T-cell (primary cell): ENCODE measurements at regions not wholly inside any gene's neighbourhood (a gene's known extent, or its start where the extent isn't known, plus 50 kb on each side); places are given as distances from the start of the nearest gene placed in this dataset.

Experiments used
- ATAC-seq, 4 experiments: fragments of 200-7000 bp in 3 of 4; fragments of 150-1000 bp in 1 of 4; cut with Tn5 transposase; replicated peaks in 1 of 4; 1 replicate in 3 of 4; 2 replicates in 1 of 4; pipeline ENCODE4 v1.10.0; 2021; ENCODE audit warnings: moderate library complexity in 3 of 4, mild to moderate bottlenecking in 2 of 4, moderate number of reproducible peaks in 1 of 4
- CTCF ChIA-PET, 2 donors: fragments of 300-600 bp; sonication (Branson Sonifier 250); formaldehyde crosslinking; loops; one replicate each; lab custom pipeline; 2022; ENCODE audit warnings: antibody characterized with exemption in 2 of 2; lab: Charles Lee
- POLR2A ChIA-PET, 2 donors: fragments of 300-600 bp; sonication (Branson Sonifier 250); formaldehyde crosslinking; loops; one replicate each; lab custom pipeline; 2022; ENCODE audit warnings: antibody characterized with exemption in 2 of 2; lab: Charles Lee
- DNase-seq, 35 experiments: peaks; one replicate each; pipeline versions ENCODE4 v3.0.0 to v3.0.0-alpha.2; 2013 to 2023
- H3K27ac ChIP-seq: one replicate; pipeline ENCODE4 v1.5.1; 2013; ENCODE audit warnings: low read length
- H3K27me3 ChIP-seq, 2 experiments: replicated peaks in 1 of 2; 1 replicate in 1 of 2; 2 replicates in 1 of 2; pipeline versions ENCODE4 v1.6.1 to v1.7.0; 2013; ENCODE audit warnings: low read length in 1 of 2, mixed read lengths in 1 of 2; ENCODE audit not compliant: control insufficient read depth in 2 of 2, insufficient read depth in 2 of 2; ENCODE audit errors: extremely low read depth in 1 of 2
- H3K36me3 ChIP-seq, 2 donors: 1 replicate in 1 of 2; 2 replicates in 1 of 2; pipeline versions ENCODE4 v1.6.1 to v1.7.0; 2013; ENCODE audit warnings: low read length in 1 of 2; ENCODE audit not compliant: control insufficient read depth in 2 of 2, insufficient read depth in 1 of 2; ENCODE audit errors: extremely low read depth in 1 of 2
- H3K4me1 ChIP-seq, 2 experiments: 1 replicate in 1 of 2; 2 replicates in 1 of 2; pipeline versions ENCODE4 v1.6.1 to v1.7.0; 2013; ENCODE audit warnings: low read length in 2 of 2, mixed read lengths in 1 of 2; ENCODE audit not compliant: insufficient read depth in 2 of 2, control insufficient read depth in 1 of 2; ENCODE audit errors: extremely low read depth in 1 of 2
- H3K4me3 ChIP-seq, 2 donors: 1 replicate in 1 of 2; 2 replicates in 1 of 2; pipeline versions ENCODE4 v1.5.1 to v1.7.0; 2013; ENCODE audit warnings: mild to moderate bottlenecking in 2 of 2, low read length in 1 of 2, moderate library complexity in 1 of 2; ENCODE audit not compliant: control insufficient read depth in 1 of 2; ENCODE audit errors: extremely low read depth in 1 of 2
- H3K9me3 ChIP-seq: 2 replicates; pipeline ENCODE4 v1.7.0; 2013
- H3K27ac Mint-ChIP-seq, 2 donors: one replicate each; pipeline ENCODE4 v1.8.0; 2020 to 2021; ENCODE audit warnings: mild to moderate bottlenecking in 2 of 2, mixed read lengths in 2 of 2
- H3K27me3 Mint-ChIP-seq, 2 donors: one replicate each; pipeline ENCODE4 v1.8.0; 2021 to 2022; ENCODE audit warnings: mixed read lengths in 2 of 2
- H3K36me3 Mint-ChIP-seq: one replicate; pipeline ENCODE4 v1.8.0; 2021; ENCODE audit warnings: mixed read lengths
- H3K4me1 Mint-ChIP-seq, 3 donors: one replicate each; pipeline ENCODE4 v1.8.0; 2020 to 2022; ENCODE audit warnings: mixed read lengths in 3 of 3, mild to moderate bottlenecking in 1 of 3
- H3K4me3 Mint-ChIP-seq, 3 donors: one replicate each; pipeline ENCODE4 v1.8.0; 2020 to 2022; ENCODE audit warnings: mild to moderate bottlenecking in 3 of 3, mixed read lengths in 3 of 3, moderate library complexity in 3 of 3
- H3K9me3 Mint-ChIP-seq, 3 donors: one replicate each; pipeline ENCODE4 v1.8.0; 2020 to 2022; ENCODE audit warnings: mixed read lengths in 3 of 3
- WGBS: methylation state at CpG from one replicate; pipeline ENCODE4 v1.1.5; 2013; ENCODE audit warnings: missing lambda C conversion rate; ENCODE audit not compliant: insufficient coverage; 5-methylcytosine and 5-hydroxymethylcytosine counted together

DNA sequence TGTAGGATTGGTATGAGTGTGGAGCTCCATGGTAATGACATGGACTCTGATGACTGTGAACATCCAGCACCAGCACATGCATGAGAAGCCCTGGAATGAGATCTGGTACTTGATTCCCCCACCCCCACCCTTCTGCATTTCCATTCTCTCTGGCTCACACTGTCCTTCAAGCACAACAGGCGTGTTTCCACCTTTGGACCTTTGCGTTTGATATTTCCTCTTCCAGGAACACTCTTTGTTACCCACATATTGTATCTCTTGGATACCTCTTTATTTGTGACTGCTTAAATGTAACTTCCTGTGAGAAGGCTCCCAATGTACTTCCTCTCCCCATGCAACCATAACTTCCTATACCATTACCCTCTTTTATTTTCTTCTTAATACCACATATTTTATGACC is 263.8 kb downstream of the HNMT start:
- 80% methylated on average over 1 of the region's 2 CpGs for WGBS
- ChIA-PET CTCF (no interaction called here), POLR2A (no interaction called here)
- Mint-ChIP-seq H3K27ac (no peak overlapping the region), H3K9me3 (peaks cover 6 to 11% (median 6%) of the 10 kb centered on the region in 3 donors), H3K36me3 (no peaks in the 10 kb centered on the region), H3K4me1 (no peaks in the 10 kb centered on the region), H3K4me3 (no peak overlapping the region), H3K27me3 (no peaks in the 10 kb centered on the region)
- Histone ChIP-seq H3K4me1 (no peaks in the 10 kb centered on the region), H3K9me3 (no peaks in the 10 kb centered on the region), H3K27me3 (no peaks in the 10 kb centered on the region), H3K4me3 (no peak overlapping the region), H3K27ac (no peak overlapping the region), H3K36me3 (no peaks in the 10 kb centered on the region)
- ATAC-seq = no peak
- no peak for DNase-seq

DNA sequence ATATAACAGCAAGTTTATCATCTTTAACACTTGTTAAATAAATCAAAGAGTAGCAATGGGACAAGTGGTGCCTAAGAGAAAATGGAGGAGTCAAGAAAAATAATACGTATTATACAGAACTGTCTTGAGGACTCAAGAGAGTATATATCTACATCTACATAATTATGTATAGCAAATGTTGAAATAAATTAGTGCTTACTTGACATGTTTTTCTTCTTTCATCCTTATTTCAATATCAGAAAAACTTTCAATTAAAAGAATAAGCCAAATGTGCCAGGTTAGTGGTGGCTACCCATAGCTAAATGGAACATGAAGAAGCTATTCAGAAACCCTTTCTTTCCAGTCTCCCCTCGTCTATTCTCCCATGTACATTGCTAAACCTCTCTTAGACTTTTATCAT is 267.3 kb upstream of the SPOPL start:
- Histone ChIP-seq H3K4me3 (no peak overlapping the region), H3K36me3 (no peaks in the 10 kb centered on the region), H3K27me3 (no peaks in the 10 kb centered on the region), H3K9me3 (no peaks in the 10 kb centered on the region), H3K27ac (no peak overlapping the region), H3K4me1 (no peaks in the 10 kb centered on the region)
- no peaks in the 10 kb centered on the region for H3K36me3 Mint-ChIP-seq
- no peaks in the 10 kb centered on the region for H3K4me1 Mint-ChIP-seq
- H3K27ac Mint-ChIP-seq = no peak overlapping the region
- ATAC-seq (no peak), DNase-seq (no peak)
- H3K27me3 Mint-ChIP-seq = no peaks in the 10 kb centered on the region
- H3K9me3 Mint-ChIP-seq = peaks cover 0 to 8% (median 8%) of the 10 kb centered on the region in 3 donors
- POLR2A ChIA-PET = no interaction called here
- CTCF ChIA-PET = no interaction called here
- no CpG with 5 or more reads among the region's 2 CpGs for WGBS
- H3K4me3 Mint-ChIP-seq = no peak overlapping the region

DNA sequence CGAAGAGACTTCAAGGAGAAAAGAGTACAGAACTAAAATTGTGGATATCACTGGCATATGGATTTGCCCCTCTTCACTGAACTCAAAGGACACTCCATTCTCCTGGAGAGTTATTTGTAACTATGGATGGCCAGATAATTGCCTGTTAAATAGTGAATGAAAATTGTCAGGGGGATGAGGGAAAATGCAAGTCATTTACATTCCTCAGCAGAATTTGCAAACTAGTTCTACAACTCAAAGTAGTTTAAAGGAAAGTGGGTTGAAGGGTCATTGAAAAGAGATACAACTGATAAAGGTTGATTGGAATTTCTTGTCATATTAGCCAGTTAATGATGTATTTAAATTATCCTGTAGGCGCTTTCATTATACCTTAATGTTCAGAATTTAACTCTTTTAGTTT is 266.5 kb upstream of the SPOPL start:
- Histone ChIP-seq H3K4me3 (no peak overlapping the region), H3K36me3 (no peaks in the 10 kb centered on the region), H3K4me1 (no peaks in the 10 kb centered on the region), H3K27me3 (no peaks in the 10 kb centered on the region), H3K9me3 (no peaks in the 10 kb centered on the region), H3K27ac (no peak overlapping the region)
- ATAC-seq (no peak), DNase-seq (no peak)
- no peaks in the 10 kb centered on the region for H3K27me3 Mint-ChIP-seq
- ChIA-PET CTCF (no interaction called here), POLR2A (no interaction called here)
- no peak overlapping the region for H3K27ac Mint-ChIP-seq
- H3K36me3 Mint-ChIP-seq = no peaks in the 10 kb centered on the region
- no CpG with 5 or more reads among the region's 2 CpGs for WGBS
- H3K4me1 Mint-ChIP-seq = no peaks in the 10 kb centered on the region
- peaks cover 0 to 8% (median 7%) of the 10 kb centered on the region in 3 donors for H3K9me3 Mint-ChIP-seq
- H3K4me3 Mint-ChIP-seq = no peak overlapping the region

DNA sequence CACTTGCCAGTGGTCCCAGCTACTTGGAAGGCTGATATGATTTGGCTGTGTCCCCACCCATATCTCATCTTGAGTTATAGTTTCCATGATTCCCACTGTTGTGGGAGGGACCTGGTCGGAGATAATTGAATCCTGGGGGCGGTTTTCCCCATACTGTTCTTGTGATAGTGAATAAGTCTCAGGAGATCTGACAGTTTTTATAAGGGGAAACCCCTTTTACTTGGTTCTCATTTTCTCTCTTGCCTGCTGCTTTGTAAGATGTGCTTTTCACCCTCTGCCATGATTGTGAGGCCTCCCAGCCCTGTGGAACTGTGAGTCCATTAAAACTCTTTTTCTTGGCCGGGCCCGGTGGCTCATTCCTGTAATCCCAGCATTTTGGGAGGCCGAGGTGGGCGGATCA is 265.4 kb upstream of the SPOPL start:
- ChIA-PET POLR2A (no interaction called here), CTCF (no interaction called here)
- H3K9me3 Mint-ChIP-seq = peaks cover 0 to 8% (median 6%) of the 10 kb centered on the region in 3 donors
- H3K4me1 ChIP-seq = no peaks in the 10 kb centered on the region
- H3K36me3 ChIP-seq = no peaks in the 10 kb centered on the region
- ATAC-seq (no peak), DNase-seq (no peak)
- 96% methylated on average over 4 of the region's 6 CpGs for WGBS
- H3K4me3 Mint-ChIP-seq = no peak overlapping the region
- H3K27ac Mint-ChIP-seq = no peak overlapping the region
- H3K4me3 ChIP-seq = no peak overlapping the region
- no peaks in the 10 kb centered on the region for H3K27me3 ChIP-seq
- no peaks in the 10 kb centered on the region for H3K9me3 ChIP-seq
- no peaks in the 10 kb centered on the region for H3K36me3 Mint-ChIP-seq
- no peaks in the 10 kb centered on the region for H3K4me1 Mint-ChIP-seq
- H3K27ac ChIP-seq = no peak overlapping the region
- H3K27me3 Mint-ChIP-seq = no peaks in the 10 kb centered on the region

DNA sequence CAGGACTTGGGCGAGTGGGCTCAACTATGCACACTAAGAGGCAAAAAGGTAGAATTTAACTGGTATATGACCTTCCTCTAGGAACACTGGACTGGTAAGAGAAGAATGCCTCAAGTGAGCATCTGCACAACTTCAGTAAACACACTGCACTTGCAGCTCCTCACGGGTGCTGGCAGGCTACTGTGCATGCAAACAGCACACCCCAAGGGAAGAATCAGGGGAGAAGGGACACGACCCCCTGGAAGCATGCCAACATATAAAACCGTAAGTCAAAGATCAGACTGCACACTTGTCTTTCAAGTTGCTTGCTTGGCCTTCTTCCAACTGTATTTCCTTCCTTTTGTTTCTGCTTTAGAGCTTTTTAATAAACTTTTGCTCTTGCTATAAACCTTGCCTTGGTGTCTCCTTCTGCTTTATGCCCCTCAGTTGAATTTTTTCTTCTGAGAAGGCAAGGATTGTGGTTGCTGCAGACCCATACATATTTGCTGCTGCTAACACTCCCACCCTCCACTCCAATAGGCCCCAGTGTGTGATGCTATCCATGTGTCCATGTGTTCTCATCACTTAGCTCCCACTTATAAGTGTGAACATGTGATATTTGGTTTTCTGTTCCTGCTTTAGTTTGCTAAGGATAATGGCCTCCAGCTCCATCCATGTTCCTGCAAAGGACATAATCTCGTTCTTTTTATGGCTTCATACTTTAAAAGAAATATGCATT is 263.7 kb upstream of the SPOPL start:
- no peaks in the 10 kb centered on the region for H3K4me1 ChIP-seq
- no peaks in the 10 kb centered on the region for H3K27me3 Mint-ChIP-seq
- ATAC-seq = no peak
- peaks cover 3 to 10% (median 8%) of the 10 kb centered on the region in 3 donors for H3K9me3 Mint-ChIP-seq
- H3K4me1 Mint-ChIP-seq = no peaks in the 10 kb centered on the region
- no peaks in the 10 kb centered on the region for H3K9me3 ChIP-seq
- no peaks in the 10 kb centered on the region for H3K27me3 ChIP-seq
- H3K4me3 Mint-ChIP-seq = no peak overlapping the region
- 0% methylated on average over 3 of the region's 5 CpGs for WGBS
- no peak for DNase-seq
- POLR2A ChIA-PET = no interaction called here
- no peak overlapping the region for H3K27ac ChIP-seq
- no peak overlapping the region for H3K27ac Mint-ChIP-seq
- H3K36me3 ChIP-seq = no peaks in the 10 kb centered on the region
- no peaks in the 10 kb centered on the region for H3K36me3 Mint-ChIP-seq
- no peak overlapping the region for H3K4me3 ChIP-seq
- CTCF ChIA-PET = no interaction called here

DNA sequence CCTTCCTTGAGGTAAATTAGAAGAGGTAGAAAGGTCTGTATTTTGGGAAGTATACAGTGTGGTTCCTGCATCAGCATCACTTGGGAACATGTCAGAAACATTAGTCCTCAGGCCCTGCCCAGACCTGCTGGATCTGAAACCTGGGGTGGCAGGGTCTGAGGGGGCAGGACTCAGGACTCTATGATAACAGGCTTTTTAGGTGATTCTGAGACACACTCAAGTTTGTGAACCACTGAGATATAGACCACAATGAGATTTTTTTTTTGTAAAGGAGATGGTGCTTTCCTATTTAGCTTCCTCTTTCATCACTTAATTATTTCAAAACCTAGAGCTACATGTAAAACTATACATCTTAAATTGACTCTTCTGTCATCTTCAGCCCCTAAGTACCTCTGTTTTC is 262.7 kb upstream of the SPOPL start:
- H3K9me3 ChIP-seq = no peaks in the 10 kb centered on the region
- H3K9me3 Mint-ChIP-seq = peaks cover 3 to 6% (median 4%) of the 10 kb centered on the region in 3 donors
- ATAC-seq (no peak), DNase-seq (no peak)
- H3K4me1 ChIP-seq = no peaks in the 10 kb centered on the region
- H3K36me3 Mint-ChIP-seq = no peaks in the 10 kb centered on the region
- H3K27me3 ChIP-seq = no peaks in the 10 kb centered on the region
- no peaks in the 10 kb centered on the region for H3K36me3 ChIP-seq
- H3K4me3 Mint-ChIP-seq = no peak overlapping the region
- ChIA-PET POLR2A (no interaction called here), CTCF (no interaction called here)
- H3K4me1 Mint-ChIP-seq = no peaks in the 10 kb centered on the region
- H3K27ac Mint-ChIP-seq = no peak overlapping the region
- no peak overlapping the region for H3K27ac ChIP-seq
- no peaks in the 10 kb centered on the region for H3K27me3 Mint-ChIP-seq
- H3K4me3 ChIP-seq = no peak overlapping the region
